Mesothelial cell of epicardium (in vitro differentiated cells): ENCODE measurements at regions not wholly inside any gene's neighbourhood (a gene's known extent, or its start where the extent isn't known, plus 50 kb on each side); places are given as distances from the start of the nearest gene placed in this dataset.

Experiments
- DNase-seq, 2 experiments: peaks; one replicate each; pipeline ENCODE4 v3.0.0; 2021; ENCODE audit warnings: low spot score in 2 of 2; ENCODE audit not compliant: unreplicated experiment in 2 of 2
- H3K27ac Mint-ChIP-seq: 2 replicates; pipeline ENCODE4 v1.8.0; 2021; ENCODE audit warnings: mixed read lengths
- H3K27me3 Mint-ChIP-seq: 2 replicates; pipeline ENCODE4 v1.8.0; 2021; ENCODE audit warnings: low read depth, mixed read lengths
- H3K36me3 Mint-ChIP-seq: 2 replicates; pipeline ENCODE4 v1.8.0; 2021; ENCODE audit warnings: mixed read lengths
- H3K4me1 Mint-ChIP-seq: 2 replicates; pipeline ENCODE4 v1.8.0; 2021; ENCODE audit warnings: mixed read lengths
- H3K4me3 Mint-ChIP-seq: 2 replicates; pipeline ENCODE4 v1.8.0; 2021; ENCODE audit warnings: mild to moderate bottlenecking, moderate library complexity, mixed read lengths
- H3K9me3 Mint-ChIP-seq: 2 replicates; pipeline ENCODE4 v1.8.0; 2021; ENCODE audit warnings: mixed read lengths
- CTCF ChIP-seq: fragments of 200-600 bp; sonication (generic); IDR thresholded peaks from one replicate; pipeline ENCODE4 v1.5.0; 2021; ENCODE audit warnings: antibody characterized with exemption; ENCODE audit not compliant: unreplicated experiment

GRCh38 chr15:26212109-26212508 is 349.0 kb upstream of the ATP10A start:
- Mint-ChIP-seq H3K36me3 (no peaks in the 10 kb centered on the region), H3K9me3 (peaks cover 5% of the 10 kb centered on the region), H3K27ac (no peak overlapping the region), H3K27me3 (peaks cover 32% of the 10 kb centered on the region), H3K4me3 (no peak overlapping the region), H3K4me1 (no peaks in the 10 kb centered on the region)
- DNase-seq, result no peak
- no peak for TF ChIP-seq CTCF

GRCh38 chr15:26210980-26211379 is 347.9 kb upstream of the ATP10A start:
- no peaks in the 10 kb centered on the region for H3K4me1 Mint-ChIP-seq
- H3K27me3 Mint-ChIP-seq, result peaks cover 28% of the 10 kb centered on the region
- H3K27ac Mint-ChIP-seq, result no peak overlapping the region
- H3K9me3 Mint-ChIP-seq, result no peaks in the 10 kb centered on the region
- TF ChIP-seq CTCF, result no peak
- no peaks in the 10 kb centered on the region for H3K36me3 Mint-ChIP-seq
- DNase-seq, result no peak
- no peak overlapping the region for H3K4me3 Mint-ChIP-seq

- TF ChIP-seq CTCF, result no peak
- no peak for DNase-seq
- H3K36me3 Mint-ChIP-seq, result no peaks in the 10 kb centered on the region
- H3K27ac Mint-ChIP-seq, result no peak overlapping the region
- peaks cover 23% of the 10 kb centered on the region for H3K27me3 Mint-ChIP-seq
- H3K4me1 Mint-ChIP-seq, result no peaks in the 10 kb centered on the region
- H3K4me3 Mint-ChIP-seq, result no peak overlapping the region
- no peaks in the 10 kb centered on the region for H3K9me3 Mint-ChIP-seq
These were observed 338.2 kb upstream of the ATP10A start for GRCh38 chr15:26201177-26201858.

- Mint-ChIP-seq H3K36me3 (no peaks in the 10 kb centered on the region), H3K9me3 (no peaks in the 10 kb centered on the region), H3K4me3 (no peak overlapping the region), H3K27me3 (peaks cover 23% of the 10 kb centered on the region), H3K27ac (no peak overlapping the region), H3K4me1 (no peaks in the 10 kb centered on the region)
- no peak for DNase-seq
- TF ChIP-seq CTCF, result no peak
These were observed 337.3 kb upstream of the ATP10A start for GRCh38 chr15:26200427-26200826.

- H3K4me1 Mint-ChIP-seq, result no peaks in the 10 kb centered on the region
- TF ChIP-seq CTCF, result no peak
- DNase-seq, result no peak
- peaks cover 15% of the 10 kb centered on the region for H3K27me3 Mint-ChIP-seq
- H3K9me3 Mint-ChIP-seq, result no peaks in the 10 kb centered on the region
- H3K27ac Mint-ChIP-seq, result no peak overlapping the region
- H3K4me3 Mint-ChIP-seq, result no peak overlapping the region
- H3K36me3 Mint-ChIP-seq, result no peaks in the 10 kb centered on the region
These were observed 334.6 kb upstream of the ATP10A start for GRCh38 chr15:26197719-26198118.

GRCh38 chr15:26197060-26197459 is 333.9 kb upstream of the ATP10A start:
- no peak for TF ChIP-seq CTCF
- Mint-ChIP-seq H3K9me3 (no peaks in the 10 kb centered on the region), H3K4me1 (no peaks in the 10 kb centered on the region), H3K27ac (no peak overlapping the region), H3K36me3 (no peaks in the 10 kb centered on the region), H3K4me3 (no peak overlapping the region), H3K27me3 (peaks cover 11% of the 10 kb centered on the region)
- no peak for DNase-seq
